ENCODE measurements at regions not wholly inside any gene's neighbourhood (a gene's known extent, or its start where the extent isn't known, plus 50 kb on each side); places are given as distances from the start of the nearest gene placed in this dataset.

GRCh38 chr13:47087241-47087640 is 190.4 kb upstream of the HTR2A start:
- Histone ChIP-seq H3K36me3 (no peaks in the 10 kb centered on the region), H3K27ac (peak overlapping the region; percentile 39 to 44), H3K9me3 (no peaks in the 10 kb centered on the region), H3K4me3 (no peak overlapping the region), H3K27me3 (no peaks in the 10 kb centered on the region), H3K4me1 (peaks cover 0 to 6% of the 10 kb centered on the region in 2 donors)
- intact Hi-C loops (cut with DNase I) = loop anchor here (10.0 kb wide), 2 partner anchors 192 to 292 kb away; partner anchors contain the start of genes ESD and HTR2A
- TF ChIP-seq, protein P1, sequence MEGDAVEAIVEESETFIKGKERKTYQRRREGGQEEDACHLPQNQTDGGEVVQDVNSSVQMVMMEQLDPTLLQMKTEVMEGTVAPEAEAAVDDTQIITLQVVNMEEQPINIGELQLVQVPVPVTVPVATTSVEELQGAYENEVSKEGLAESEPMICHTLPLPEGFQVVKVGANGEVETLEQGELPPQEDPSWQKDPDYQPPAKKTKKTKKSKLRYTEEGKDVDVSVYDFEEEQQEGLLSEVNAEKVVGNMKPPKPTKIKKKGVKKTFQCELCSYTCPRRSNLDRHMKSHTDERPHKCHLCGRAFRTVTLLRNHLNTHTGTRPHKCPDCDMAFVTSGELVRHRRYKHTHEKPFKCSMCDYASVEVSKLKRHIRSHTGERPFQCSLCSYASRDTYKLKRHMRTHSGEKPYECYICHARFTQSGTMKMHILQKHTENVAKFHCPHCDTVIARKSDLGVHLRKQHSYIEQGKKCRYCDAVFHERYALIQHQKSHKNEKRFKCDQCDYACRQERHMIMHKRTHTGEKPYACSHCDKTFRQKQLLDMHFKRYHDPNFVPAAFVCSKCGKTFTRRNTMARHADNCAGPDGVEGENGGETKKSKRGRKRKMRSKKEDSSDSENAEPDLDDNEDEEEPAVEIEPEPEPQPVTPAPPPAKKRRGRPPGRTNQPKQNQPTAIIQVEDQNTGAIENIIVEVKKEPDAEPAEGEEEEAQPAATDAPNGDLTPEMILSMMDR (IDR thresholded peaks at IDR 0.05) = no peak
- no peak for DNase-seq (ENCODE audit: low spot score in 2 of 2)

- TF ChIP-seq, protein P1 (IDR thresholded peaks at IDR 0.05) = no peak
- intact Hi-C loops (cut with DNase I) = loop anchor here (10.0 kb wide), 2 partner anchors 191 to 291 kb away; partner anchors contain the start of genes ESD and HTR2A
- Histone ChIP-seq H3K4me1 (peaks cover 0 to 6% of the 10 kb centered on the region in 2 donors), H3K27ac (peak overlapping the region in 1 of 2 donors; percentile 25), H3K4me3 (no peak overlapping the region), H3K9me3 (no peaks in the 10 kb centered on the region), H3K27me3 (no peaks in the 10 kb centered on the region), H3K36me3 (no peaks in the 10 kb centered on the region)
- DNase-seq (ENCODE audit: low spot score in 2 of 2) = no peak
These were observed 188.5 kb upstream of the HTR2A start for GRCh38 chr13:47085346-47085745.

DNA sequence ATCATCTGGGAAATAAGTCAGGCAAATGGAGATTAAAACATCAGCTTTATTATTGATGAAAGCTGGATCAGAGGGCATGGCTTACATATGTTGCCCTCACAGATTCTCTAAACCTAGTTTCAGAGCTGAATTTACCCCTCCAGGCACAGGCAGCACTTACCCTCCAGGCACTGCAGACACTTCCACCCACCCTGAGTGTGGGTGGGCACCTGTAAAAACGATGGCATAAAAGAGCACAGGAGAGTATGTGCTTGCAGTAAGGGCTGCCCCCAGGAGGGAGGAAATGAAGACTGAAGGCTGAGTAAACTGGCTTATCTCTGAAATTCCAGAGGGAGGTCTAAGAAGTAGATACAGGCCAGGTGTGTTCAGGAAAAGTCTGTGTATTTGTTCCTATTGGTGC is 185.0 kb upstream of the HTR2A start:
- Histone ChIP-seq H3K4me1 (peaks cover 0 to 1% of the 10 kb centered on the region in 2 donors), H3K27ac (no peak overlapping the region), H3K27me3 (no peaks in the 10 kb centered on the region), H3K36me3 (no peaks in the 10 kb centered on the region), H3K9me3 (no peaks in the 10 kb centered on the region), H3K4me3 (no peak overlapping the region)
- intact Hi-C loops (cut with DNase I) = loop anchor here (10.0 kb wide), 2 partner anchors 187 to 287 kb away; partner anchors contain the start of genes ESD and HTR2A
- DNase-seq (ENCODE audit: low spot score in 2 of 2) = no peak
- TF ChIP-seq, protein P1 (IDR thresholded peaks at IDR 0.05) = no peak

- Histone ChIP-seq H3K27ac (no peak overlapping the region), H3K4me1 (no peaks in the 10 kb centered on the region), H3K9me3 (no peaks in the 10 kb centered on the region), H3K4me3 (no peak overlapping the region), H3K27me3 (no peaks in the 10 kb centered on the region), H3K36me3 (no peaks in the 10 kb centered on the region)
- intact Hi-C loops (cut with DNase I) = loop anchor here (10.0 kb wide), 2 partner anchors 186 to 286 kb away; partner anchors contain the start of genes ESD and HTR2A
- TF ChIP-seq, protein P1 (IDR thresholded peaks at IDR 0.05) = no peak
- no peak for DNase-seq (ENCODE audit: low spot score in 2 of 2)
These were observed 184.4 kb upstream of the HTR2A start for GRCh38 chr13:47081246-47081645.

GRCh38 chr13:47080621-47081020 is 183.8 kb upstream of the HTR2A start:
- intact Hi-C loops (cut with DNase I) = loop anchor here (10.0 kb wide), 2 partner anchors 186 to 286 kb away; partner anchors contain the start of genes ESD and HTR2A
- no peak for DNase-seq (ENCODE audit: low spot score in 2 of 2)
- TF ChIP-seq, protein P1 (IDR thresholded peaks at IDR 0.05) = no peak
- Histone ChIP-seq H3K9me3 (no peaks in the 10 kb centered on the region), H3K27me3 (no peaks in the 10 kb centered on the region), H3K4me3 (no peak overlapping the region), H3K27ac (no peak overlapping the region), H3K36me3 (no peaks in the 10 kb centered on the region), H3K4me1 (no peaks in the 10 kb centered on the region)

- no peaks in the 10 kb centered on the region for H3K27me3 ChIP-seq
- no peak for DNase-seq (ENCODE audit: low spot score in 2 of 2)
- intact Hi-C loops (cut with DNase I) = no loop called here
- no peaks in the 10 kb centered on the region for H3K4me1 ChIP-seq
- TF ChIP-seq, protein P1 (IDR thresholded peaks at IDR 0.05) = no peak
- peaks cover 4 to 13% of the 10 kb centered on the region in 2 donors for H3K9me3 ChIP-seq
- H3K4me3 ChIP-seq = no peak overlapping the region
- H3K36me3 ChIP-seq = no peaks in the 10 kb centered on the region
- H3K27ac ChIP-seq = no peak overlapping the region
These were observed 179.6 kb upstream of the HTR2A start for GRCh38 chr13:47076500-47076899.
